NCI-H526 (cell line): ENCODE measurements at regions not wholly inside any gene's neighbourhood (a gene's known extent, or its start where the extent isn't known, plus 50 kb on each side); places are given as distances from the start of the nearest gene placed in this dataset.

ENCODE experiments used
- DNase-seq, 2 experiments: peaks; one replicate each; lab custom pipeline; 2025; lab: John Stamatoyannopoulos, UW

DNA sequence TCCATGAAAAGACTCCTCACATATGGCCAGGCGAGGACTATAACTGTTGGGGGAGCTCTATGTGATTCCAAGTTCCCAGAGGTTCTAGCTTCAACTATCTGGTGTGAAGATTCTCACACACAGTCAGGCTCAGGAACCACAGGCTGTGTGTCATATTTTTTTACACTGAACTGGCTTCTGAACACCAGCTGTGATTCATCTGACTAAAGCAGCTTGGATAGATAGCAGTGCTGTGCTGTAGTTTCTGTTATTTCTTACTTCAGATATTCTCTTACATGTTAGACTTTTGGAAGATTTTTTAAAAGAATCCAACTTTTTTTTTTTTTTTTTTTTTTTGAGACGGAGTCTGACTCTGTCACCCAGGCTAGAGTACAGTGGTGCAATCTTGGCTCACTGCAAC, 140.7 kb upstream of the MCHR2 start:
- DNase-seq: no peak

DNA sequence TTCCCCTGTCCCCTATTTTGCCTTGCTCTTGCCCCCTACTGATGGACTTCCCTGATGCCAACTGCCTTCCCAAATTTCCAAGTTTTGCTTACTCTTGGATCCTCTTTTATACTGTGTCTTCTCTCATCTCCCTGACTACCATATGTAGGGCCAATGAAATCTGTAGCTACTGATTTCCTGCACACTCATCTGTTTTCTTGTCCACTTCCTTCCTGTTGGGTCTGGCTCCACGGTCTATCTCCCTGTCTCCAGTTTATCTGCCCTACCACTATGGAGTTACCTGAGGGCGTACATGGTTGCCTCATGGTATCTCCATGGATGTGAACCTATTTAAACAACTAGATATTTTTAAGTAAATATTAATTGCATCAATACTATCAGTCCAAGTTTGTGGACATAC, 140.3 kb upstream of the MCHR2 start:
- DNase-seq: no peak

- DNase-seq: no peak
Observed at GRCh38 chr6:100132005-100132404, 138.0 kb upstream of the MCHR2 start.

- DNase-seq: no peak
Observed at GRCh38 chr6:100130630-100131029, 136.6 kb upstream of the MCHR2 start.

DNA sequence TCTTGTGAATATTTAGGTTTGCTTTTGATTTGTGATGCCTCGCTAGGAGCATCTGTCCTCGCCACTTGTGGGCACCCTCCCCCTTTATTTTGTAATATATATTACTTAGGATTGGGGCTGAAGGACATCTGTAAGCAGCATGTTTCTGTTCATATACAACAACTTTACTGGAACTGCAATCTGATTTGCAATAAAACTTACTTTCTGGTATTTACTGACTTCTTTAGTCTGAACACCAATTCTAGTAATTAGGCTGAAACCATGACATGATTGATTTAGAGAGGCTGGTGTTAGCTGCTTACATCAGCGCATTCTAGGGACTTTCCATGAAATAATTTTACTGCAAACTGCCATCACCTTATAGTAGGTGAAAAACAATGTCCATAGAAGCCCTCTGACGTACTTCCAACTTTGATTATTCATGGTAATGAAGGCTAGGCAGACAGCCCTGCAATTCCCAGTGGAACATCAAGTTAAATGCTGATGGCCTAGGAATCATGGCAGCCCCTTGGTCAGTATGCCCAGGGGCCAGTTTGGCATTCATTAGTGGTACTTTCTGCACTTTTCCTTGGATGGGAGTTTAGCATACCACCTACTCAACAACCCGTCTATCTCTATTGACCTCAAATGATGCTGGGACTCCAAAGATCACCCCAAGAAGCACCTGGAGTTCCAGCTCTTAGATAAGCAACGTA, 132.9 kb upstream of the MCHR2 start:
- peak in 1 of 2 experiments; percentile 12 for DNase-seq

GRCh38 chr6:100121854-100122609, 128.0 kb upstream of the MCHR2 start:
- DNase-seq: no peak

- DNase-seq: no peak
Observed at GRCh38 chr6:100119261-100119660, 125.2 kb upstream of the MCHR2 start.

GRCh38 chr6:100118301-100118700, 124.3 kb upstream of the MCHR2 start:
- DNase-seq: no peak

DNA sequence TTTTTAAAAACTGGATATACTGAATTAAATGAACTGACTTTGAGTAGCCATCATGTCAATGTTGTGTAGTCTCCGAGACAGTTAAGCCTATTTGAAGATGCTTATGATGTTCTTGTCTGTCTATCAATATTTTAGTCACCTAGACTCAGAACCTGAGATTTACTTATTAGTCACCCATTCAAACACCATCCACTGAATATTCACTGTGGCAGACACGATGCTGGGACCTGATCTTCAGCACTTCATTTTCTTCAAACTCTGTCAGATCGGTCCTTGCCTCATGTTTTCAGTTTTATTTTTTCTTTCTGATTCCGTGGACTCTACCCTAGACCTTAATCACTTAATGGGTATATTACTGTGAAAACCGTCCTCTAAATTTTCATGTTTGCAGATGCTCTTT, 123.7 kb upstream of the MCHR2 start:
- DNase-seq: no peak

GRCh38 chr6:100116411-100117194, 122.6 kb upstream of the MCHR2 start:
- peak; percentile 67 to 87 for DNase-seq

- peak in 1 of 2 experiments; percentile 15 for DNase-seq
Observed at GRCh38 chr6:100115407-100116101, 121.5 kb upstream of the MCHR2 start.

GRCh38 chr6:100112855-100113508, 119.0 kb upstream of the MCHR2 start:
- no peak for DNase-seq

GRCh38 chr6:100105919-100106529, 112.0 kb upstream of the MCHR2 start:
- DNase-seq: no peak

- DNase-seq: no peak
Observed at GRCh38 chr6:100105138-100105537, 111.1 kb upstream of the MCHR2 start.

DNA sequence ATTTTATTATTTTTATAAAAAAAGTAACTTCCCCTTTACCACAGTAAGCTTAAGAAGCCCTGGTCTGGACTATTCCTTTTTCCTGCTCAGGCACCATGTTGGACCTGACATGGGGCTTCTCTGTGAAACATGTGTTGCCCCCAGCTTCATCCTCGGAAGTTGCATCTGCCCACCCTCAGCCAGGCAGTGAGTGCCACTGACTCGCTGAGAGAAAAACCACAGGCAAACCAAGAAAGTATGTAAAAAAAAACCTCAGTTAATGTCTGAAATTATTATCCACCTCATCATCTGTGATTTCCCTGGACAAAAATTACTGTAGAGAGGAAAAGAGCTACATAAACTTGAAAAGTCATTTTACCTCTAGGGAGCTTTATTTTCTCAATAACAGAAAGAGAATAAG, 109.9 kb upstream of the MCHR2 start:
- DNase-seq: no peak

- no peak for DNase-seq
Observed at GRCh38 chr6:100103194-100103593, 109.2 kb upstream of the MCHR2 start.

DNA sequence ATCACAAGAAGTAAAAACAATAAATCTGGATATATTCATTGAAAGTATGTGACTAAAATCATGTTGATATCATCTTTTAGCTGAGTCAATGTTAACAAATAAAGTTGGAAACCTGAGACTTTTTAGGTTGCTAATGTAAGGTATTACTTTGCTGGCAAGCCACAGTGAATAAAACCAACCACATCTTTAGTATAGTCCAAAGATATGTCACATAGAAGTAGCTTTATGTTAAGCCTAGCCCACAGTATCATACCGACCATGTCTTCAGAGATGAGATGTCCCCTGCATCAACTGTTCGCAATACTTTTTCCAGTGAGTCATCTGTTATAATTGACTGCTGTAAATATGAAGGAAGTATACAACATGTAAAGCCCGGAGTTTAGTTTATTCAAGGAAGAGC, 107.6 kb upstream of the MCHR2 start:
- no peak for DNase-seq

- no peak for DNase-seq
Observed at GRCh38 chr6:100100776-100101175, 106.8 kb upstream of the MCHR2 start.

GRCh38 chr6:100099189-100100074, 105.4 kb upstream of the MCHR2 start:
- peak in 1 of 2 experiments; percentile 62 for DNase-seq

GRCh38 chr6:100096936-100097335, 102.9 kb upstream of the MCHR2 start:
- DNase-seq: no peak
